AG04449 (cell line): ENCODE measurements at regions not wholly inside any gene's neighbourhood (a gene's known extent, or its start where the extent isn't known, plus 50 kb on each side); places are given as distances from the start of the nearest gene placed in this dataset.

Experiments
- CTCF ChIA-PET: fragments of 350-600 bp; formaldehyde crosslinking; extraction: SDS; loops from one replicate; lab custom pipeline; 2021; ENCODE audit warnings: antibody characterized with exemption; lab: Yijun Ruan, JAX
- POLR2A ChIA-PET: fragments of 400-600, 350-600 bp; formaldehyde crosslinking; extraction: SDS; loops from one replicate; lab custom pipeline; 2020; ENCODE audit warnings: antibody characterized with exemption, inconsistent platforms; lab: Yijun Ruan, JAX
- DNase-seq: peaks from one replicate; pipeline ENCODE4 v3.0.0-alpha.2; 2010; ENCODE audit warnings: low read depth, low spot score
- H3K4me3 ChIP-seq: 2 replicates; pipeline ENCODE4 v1.5.1; 2011; ENCODE audit warnings: low read depth, mild to moderate bottlenecking, control low read depth, low read length
- TF ChIP-seq, protein P1 (sequence below): IDR thresholded peaks from one replicate; pipeline ENCODE4 v1.5.1; 2011; ENCODE audit warnings: mild to moderate bottlenecking, moderate library complexity, low read length, control low read depth, inconsistent platforms; ENCODE audit not compliant: insufficient read depth; ENCODE audit errors: missing control alignments

GRCh38 chr2:221068123-221068522 is 504.0 kb downstream of the EPHA4 start:
- CTCF ChIA-PET = interaction anchor here (1.3 kb wide), 1 partner anchor 15 kb away, joined by 4 read pairs; no protein-coding TSS in a partner anchor
- POLR2A ChIA-PET = no interaction called here
- TF ChIP-seq, protein P1, sequence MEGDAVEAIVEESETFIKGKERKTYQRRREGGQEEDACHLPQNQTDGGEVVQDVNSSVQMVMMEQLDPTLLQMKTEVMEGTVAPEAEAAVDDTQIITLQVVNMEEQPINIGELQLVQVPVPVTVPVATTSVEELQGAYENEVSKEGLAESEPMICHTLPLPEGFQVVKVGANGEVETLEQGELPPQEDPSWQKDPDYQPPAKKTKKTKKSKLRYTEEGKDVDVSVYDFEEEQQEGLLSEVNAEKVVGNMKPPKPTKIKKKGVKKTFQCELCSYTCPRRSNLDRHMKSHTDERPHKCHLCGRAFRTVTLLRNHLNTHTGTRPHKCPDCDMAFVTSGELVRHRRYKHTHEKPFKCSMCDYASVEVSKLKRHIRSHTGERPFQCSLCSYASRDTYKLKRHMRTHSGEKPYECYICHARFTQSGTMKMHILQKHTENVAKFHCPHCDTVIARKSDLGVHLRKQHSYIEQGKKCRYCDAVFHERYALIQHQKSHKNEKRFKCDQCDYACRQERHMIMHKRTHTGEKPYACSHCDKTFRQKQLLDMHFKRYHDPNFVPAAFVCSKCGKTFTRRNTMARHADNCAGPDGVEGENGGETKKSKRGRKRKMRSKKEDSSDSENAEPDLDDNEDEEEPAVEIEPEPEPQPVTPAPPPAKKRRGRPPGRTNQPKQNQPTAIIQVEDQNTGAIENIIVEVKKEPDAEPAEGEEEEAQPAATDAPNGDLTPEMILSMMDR = no peak

DNA sequence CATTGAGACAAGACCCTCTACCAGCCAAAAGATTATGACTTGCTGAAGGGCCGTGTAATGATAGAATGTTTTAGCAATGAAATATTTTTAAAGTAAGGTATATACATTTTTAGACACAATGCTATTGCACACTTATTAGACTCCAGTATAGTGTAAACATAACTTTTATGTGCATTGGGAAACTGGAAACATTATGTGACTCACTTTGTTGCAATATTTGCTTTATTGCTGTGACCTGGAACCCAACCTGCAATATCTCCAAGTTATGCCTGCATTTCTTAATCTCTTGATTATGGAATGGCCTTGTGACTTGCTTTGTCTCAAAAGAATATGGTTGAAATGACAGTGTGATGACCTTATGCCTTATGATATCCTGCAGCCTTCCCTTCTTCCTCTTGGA is 502.0 kb downstream of the EPHA4 start:
- H3K4me3 ChIP-seq = no peak overlapping the region
- no peak for DNase-seq
- ChIA-PET CTCF (no interaction called here), POLR2A (no interaction called here)
- TF ChIP-seq, protein P1 = no peak

More at GRCh38 chr2:221068123-221068522, 504.0 kb downstream of the EPHA4 start:
- no peak for DNase-seq
- no peak overlapping the region for H3K4me3 ChIP-seq

GRCh38 chr2:221073326-221074049 is 498.6 kb downstream of the EPHA4 start:
- DNase-seq = no peak
- no peak overlapping the region for H3K4me3 ChIP-seq
- TF ChIP-seq, protein P1 = no peak
- CTCF ChIA-PET = no interaction called here
- POLR2A ChIA-PET = no interaction called here

GRCh38 chr2:221074238-221074637 is 497.9 kb downstream of the EPHA4 start:
- CTCF ChIA-PET = no interaction called here
- TF ChIP-seq, protein P1 = no peak
- no peak overlapping the region for H3K4me3 ChIP-seq
- POLR2A ChIA-PET = no interaction called here
- DNase-seq = no peak

DNA sequence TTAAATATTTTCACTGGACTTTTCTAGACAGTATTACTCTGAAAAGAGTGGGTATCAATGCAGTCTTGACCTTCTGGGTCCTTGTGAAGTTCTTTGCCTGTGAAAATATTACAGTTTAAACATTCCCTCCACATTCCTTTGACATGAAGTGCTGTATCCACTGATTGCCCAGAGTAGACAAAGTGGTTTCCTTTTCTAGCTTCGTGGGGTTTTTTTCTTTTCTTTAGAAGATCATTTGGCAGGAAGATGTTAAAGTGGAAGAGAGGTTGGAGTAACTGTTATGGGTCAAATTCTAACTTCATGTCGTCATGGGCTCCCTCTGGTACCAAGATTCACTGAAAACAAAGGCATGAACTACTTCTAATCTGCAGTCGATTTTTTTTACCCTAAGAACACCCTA is 496.9 kb downstream of the EPHA4 start:
- POLR2A ChIA-PET = no interaction called here
- DNase-seq = peak; percentile 49
- no peak overlapping the region for H3K4me3 ChIP-seq
- CTCF ChIA-PET = no interaction called here
- TF ChIP-seq, protein P1 = no peak

- TF ChIP-seq, protein P1 = no peak
- no peak for DNase-seq
- CTCF ChIA-PET = interaction anchor here (0.6 kb wide), 1 partner anchor 11 kb away, joined by 3 read pairs; no protein-coding TSS in a partner anchor
- POLR2A ChIA-PET = no interaction called here
- H3K4me3 ChIP-seq = no peak overlapping the region
Observed at GRCh38 chr2:221077251-221077650, 494.9 kb downstream of the EPHA4 start.
